Hepatocyte (in vitro differentiated cells): ENCODE measurements at regions not wholly inside any gene's neighbourhood (a gene's known extent, or its start where the extent isn't known, plus 50 kb on each side); places are given as distances from the start of the nearest gene placed in this dataset.

Experiments used
- DNase-seq: peaks from one replicate; pipeline ENCODE4 v3.0.0-alpha.2; 2016; ENCODE audit warnings: low spot score
- H2AFZ ChIP-seq: fragments of 200-600 bp; sonication (generic); 2 replicates; pipeline ENCODE4 v1.6.0; 2016; ENCODE audit warnings: antibody characterized with exemption, mild to moderate bottlenecking
- H3K27ac ChIP-seq: fragments of 200-600 bp; sonication (generic); 2 replicates; pipeline ENCODE4 v1.5.1; 2016; ENCODE audit warnings: mild to moderate bottlenecking
- H3K27me3 ChIP-seq: fragments of 200-600 bp; sonication (generic); 2 replicates; pipeline ENCODE4 v1.6.1; 2016
- H3K36me3 ChIP-seq: fragments of 200-600 bp; sonication (generic); replicated peaks from 2 replicates; pipeline ENCODE4 v1.5.1; 2016; ENCODE audit warnings: low read depth; ENCODE audit not compliant: insufficient read depth
- H3K4me1 ChIP-seq: fragments of 200-600 bp; sonication (generic); 2 replicates; pipeline ENCODE4 v1.5.1; 2016; ENCODE audit warnings: mild to moderate bottlenecking, moderate library complexity; ENCODE audit not compliant: insufficient read depth
- H3K4me2 ChIP-seq: fragments of 200-600 bp; sonication (generic); 2 replicates; pipeline ENCODE4 v1.6.0; 2016
- H3K4me3 ChIP-seq: fragments of 200-600 bp; sonication (generic); 2 replicates; pipeline ENCODE4 v1.5.1; 2016; ENCODE audit warnings: mild to moderate bottlenecking
- H3K79me2 ChIP-seq: fragments of 200-600 bp; sonication (generic); 2 replicates; pipeline ENCODE4 v1.6.0; 2017; ENCODE audit warnings: mild to moderate bottlenecking
- H3K9me2 ChIP-seq: fragments of 200-600 bp; sonication (generic); replicated peaks from 2 replicates; pipeline ENCODE4 v1.6.0; 2017; ENCODE audit warnings: mild to moderate bottlenecking; ENCODE audit not compliant: insufficient read depth
- H3K9me3 ChIP-seq: fragments of 200-600 bp; sonication (generic); 2 replicates; pipeline ENCODE4 v1.5.1; 2016; ENCODE audit warnings: low read depth, mild to moderate bottlenecking
- H4K20me1 ChIP-seq: fragments of 200-600 bp; sonication (generic); 2 replicates; pipeline ENCODE4 v1.6.0; 2016; ENCODE audit warnings: mild to moderate bottlenecking; ENCODE audit not compliant: insufficient read depth, poor library complexity, severe bottlenecking
- CTCF ChIP-seq: fragments of 200-600 bp; sonication (generic); IDR thresholded peaks from 2 replicates; pipeline ENCODE4 v1.5.1; 2016; ENCODE audit warnings: antibody characterized with exemption, mild to moderate bottlenecking; ENCODE audit not compliant: poor library complexity
- EZH2 ChIP-seq: fragments of 200-600 bp; sonication (generic); IDR thresholded peaks from 2 replicates; pipeline ENCODE4 v1.6.1; 2016; ENCODE audit warnings: antibody characterized with exemption, mild to moderate bottlenecking, borderline replicate concordance
- EZH2phosphoT487 ChIP-seq: fragments of 200-600 bp; sonication (generic); IDR thresholded peaks from one replicate; pipeline ENCODE4 v1.6.1; 2018; ENCODE audit warnings: antibody characterized with exemption, mild to moderate bottlenecking, low read depth, moderate library complexity; ENCODE audit not compliant: unreplicated experiment, severe bottlenecking
- WGBS: methylation state at CpG from one replicate; pipeline ENCODE4 v1.1.6; 2016; ENCODE audit warnings: low lambda C conversion rate; ENCODE audit errors: missing lambda C conversion rate; 5-methylcytosine and 5-hydroxymethylcytosine counted together

GRCh38 chr12:127126260-127126628 lies 1140.7 kb upstream of the TMEM132C start:
- Histone ChIP-seq H3K79me2 (no peaks in the 10 kb centered on the region), H3K9me3 (no peaks in the 10 kb centered on the region), H3K4me3 (no peak overlapping the region), H3K27ac (peak overlapping the region; percentile 39), H3K9me2 (no peaks in the 10 kb centered on the region), H3K4me2 (no peak overlapping the region), H3K27me3 (no peaks in the 10 kb centered on the region), H4K20me1 (no peaks in the 10 kb centered on the region), H3K4me1 (no peaks in the 10 kb centered on the region), H2AFZ (no peak overlapping the region), H3K36me3 (no peaks in the 10 kb centered on the region)
- DNase-seq, result no peak
- no peak for TF ChIP-seq CTCF
- no peak for TF ChIP-seq EZH2
- TF ChIP-seq EZH2phosphoT487, result no peak
- 85% methylated on average over 2 of the region's 2 CpGs for WGBS

GRCh38 chr12:127127897-127128296 lies 1139.1 kb upstream of the TMEM132C start:
- Histone ChIP-seq H3K79me2 (no peaks in the 10 kb centered on the region), H3K9me2 (no peaks in the 10 kb centered on the region), H3K27ac (no peak overlapping the region), H4K20me1 (no peaks in the 10 kb centered on the region), H3K4me1 (no peaks in the 10 kb centered on the region), H2AFZ (no peak overlapping the region), H3K4me2 (no peak overlapping the region), H3K36me3 (no peaks in the 10 kb centered on the region), H3K4me3 (no peak overlapping the region), H3K9me3 (no peaks in the 10 kb centered on the region), H3K27me3 (no peaks in the 10 kb centered on the region)
- WGBS, result 81% methylated on average over 3 of the region's 3 CpGs
- no peak for DNase-seq
- TF ChIP-seq CTCF (no peak), EZH2phosphoT487 (no peak), EZH2 (no peak)

GRCh38 chr12:127130506-127131124 lies 1136.4 kb upstream of the TMEM132C start:
- TF ChIP-seq EZH2 (no peak), CTCF (no peak), EZH2phosphoT487 (no peak)
- Histone ChIP-seq H3K27me3 (no peaks in the 10 kb centered on the region), H3K79me2 (no peaks in the 10 kb centered on the region), H4K20me1 (no peaks in the 10 kb centered on the region), H3K4me2 (no peak overlapping the region), H2AFZ (no peak overlapping the region), H3K9me3 (no peaks in the 10 kb centered on the region), H3K9me2 (no peaks in the 10 kb centered on the region), H3K36me3 (no peaks in the 10 kb centered on the region), H3K4me1 (no peaks in the 10 kb centered on the region), H3K27ac (no peak overlapping the region), H3K4me3 (no peak overlapping the region)
- 85% methylated on average over 11 of the region's 11 CpGs for WGBS
- DNase-seq, result no peak
